ENCODE measurements at regions not wholly inside any gene's neighbourhood (a gene's known extent, or its start where the extent isn't known, plus 50 kb on each side); places are given as distances from the start of the nearest gene placed in this dataset.

DNA sequence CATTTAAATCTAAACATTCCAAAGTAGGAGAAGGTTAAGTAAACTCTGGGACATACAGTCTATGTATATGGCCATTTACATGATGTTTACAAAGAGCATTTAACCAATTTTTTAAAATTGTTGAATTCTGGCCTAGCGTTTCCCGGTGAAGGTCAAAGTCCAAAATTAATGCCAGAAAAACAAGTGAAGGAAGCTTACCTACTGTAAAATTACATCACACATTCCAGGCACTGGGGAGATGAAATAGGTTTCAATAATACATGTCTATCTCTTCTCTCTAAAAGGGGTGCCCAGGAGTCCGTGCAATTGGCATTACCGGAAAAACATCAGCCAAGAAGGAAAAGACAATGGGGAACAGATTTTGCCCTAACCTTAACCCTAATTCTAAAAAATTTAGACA is 358.8 kb downstream of the VPS13C start:
- Histone ChIP-seq H3K9me3 (ENCODE audit: low read length) (no peaks in the 10 kb centered on the region), H3K9ac (ENCODE audit: low read length) (no peak overlapping the region), H3K4me1 (ENCODE audit: insufficient read depth, low read length) (no peaks in the 10 kb centered on the region), H3K27me3 (ENCODE audit: control insufficient read depth in 1 of 2, insufficient read depth in 2 of 2, low read length in 2 of 2) (no peaks in the 10 kb centered on the region), H3K4me3 (ENCODE audit: low read depth in 1 of 2, low read length in 2 of 2) (no peak overlapping the region), H3K36me3 (ENCODE audit: insufficient read depth, low read length) (no peaks in the 10 kb centered on the region), H3K27ac (ENCODE audit: low read depth, low read length) (no peak overlapping the region)

DNA sequence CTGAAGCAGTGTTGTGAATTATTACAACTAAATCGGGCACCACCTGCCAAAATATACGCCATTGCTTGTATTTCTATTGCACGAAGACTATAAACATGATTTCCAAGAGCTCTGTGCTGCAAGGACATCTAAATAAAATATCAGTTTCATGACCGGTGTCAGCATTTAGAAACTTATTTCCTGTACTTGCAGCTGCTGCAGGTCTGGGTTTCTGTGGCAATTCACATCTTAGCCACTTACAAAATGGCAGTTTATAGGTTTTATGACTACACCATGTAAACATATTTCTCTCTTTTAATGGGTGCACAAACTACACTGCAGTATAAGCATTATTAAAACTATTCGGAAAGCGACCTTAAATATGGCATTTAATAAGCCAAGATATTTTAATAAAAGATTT is 359.4 kb downstream of the VPS13C start:
- no peaks in the 10 kb centered on the region for H3K27me3 ChIP-seq (ENCODE audit: control insufficient read depth in 1 of 2, insufficient read depth in 2 of 2, low read length in 2 of 2)

GRCh38 chr15:61697796-61698195 is 362.5 kb downstream of the VPS13C start:
- H3K9ac ChIP-seq (ENCODE audit: low read length): no peak overlapping the region
- no peaks in the 10 kb centered on the region for H3K9me3 ChIP-seq (ENCODE audit: low read length)
- H3K27ac ChIP-seq (ENCODE audit: low read depth, low read length): no peak overlapping the region
- no peaks in the 10 kb centered on the region for H3K36me3 ChIP-seq (ENCODE audit: insufficient read depth, low read length)
- no peaks in the 10 kb centered on the region for H3K27me3 ChIP-seq (ENCODE audit: control insufficient read depth in 1 of 2, insufficient read depth in 2 of 2, low read length in 2 of 2)
- no peak overlapping the region for H3K4me3 ChIP-seq (ENCODE audit: low read depth in 1 of 2, low read length in 2 of 2)
- no peaks in the 10 kb centered on the region for H3K4me1 ChIP-seq (ENCODE audit: insufficient read depth, low read length)

More for the DNA sequence above, 359.4 kb downstream of the VPS13C start:
- Histone ChIP-seq H3K27ac (ENCODE audit: low read depth, low read length) (no peak overlapping the region), H3K9ac (ENCODE audit: low read length) (no peak overlapping the region), H3K9me3 (ENCODE audit: low read length) (no peaks in the 10 kb centered on the region), H3K4me1 (ENCODE audit: insufficient read depth, low read length) (no peaks in the 10 kb centered on the region), H3K36me3 (ENCODE audit: insufficient read depth, low read length) (no peaks in the 10 kb centered on the region), H3K4me3 (ENCODE audit: low read depth in 1 of 2, low read length in 2 of 2) (no peak overlapping the region)

GRCh38 chr15:61689067-61689466 is 371.2 kb downstream of the VPS13C start:
- Histone ChIP-seq H3K27ac (ENCODE audit: low read depth, low read length) (no peak overlapping the region), H3K9ac (ENCODE audit: low read length) (no peak overlapping the region), H3K4me1 (ENCODE audit: insufficient read depth, low read length) (no peaks in the 10 kb centered on the region), H3K36me3 (ENCODE audit: insufficient read depth, low read length) (no peaks in the 10 kb centered on the region), H3K9me3 (ENCODE audit: low read length) (no peaks in the 10 kb centered on the region), H3K27me3 (ENCODE audit: control insufficient read depth in 1 of 2, insufficient read depth in 2 of 2, low read length in 2 of 2) (no peaks in the 10 kb centered on the region), H3K4me3 (ENCODE audit: low read depth in 1 of 2, low read length in 2 of 2) (no peak overlapping the region)

- Histone ChIP-seq H3K4me3 (ENCODE audit: low read depth in 1 of 2, low read length in 2 of 2) (no peak overlapping the region), H3K9me3 (ENCODE audit: low read length) (no peaks in the 10 kb centered on the region), H3K36me3 (ENCODE audit: insufficient read depth, low read length) (no peaks in the 10 kb centered on the region), H3K27me3 (ENCODE audit: control insufficient read depth in 1 of 2, insufficient read depth in 2 of 2, low read length in 2 of 2) (no peaks in the 10 kb centered on the region), H3K4me1 (ENCODE audit: insufficient read depth, low read length) (no peaks in the 10 kb centered on the region), H3K27ac (ENCODE audit: low read depth, low read length) (no peak overlapping the region), H3K9ac (ENCODE audit: low read length) (no peak overlapping the region)
These were observed 372.6 kb downstream of the VPS13C start for GRCh38 chr15:61687651-61688050.

GRCh38 chr15:61687124-61687523 is 373.1 kb downstream of the VPS13C start:
- no peaks in the 10 kb centered on the region for H3K9me3 ChIP-seq (ENCODE audit: low read length)
- H3K27ac ChIP-seq (ENCODE audit: low read depth, low read length): no peak overlapping the region
- no peaks in the 10 kb centered on the region for H3K36me3 ChIP-seq (ENCODE audit: insufficient read depth, low read length)
- H3K4me1 ChIP-seq (ENCODE audit: insufficient read depth, low read length): no peaks in the 10 kb centered on the region
- no peak overlapping the region for H3K4me3 ChIP-seq (ENCODE audit: low read depth in 1 of 2, low read length in 2 of 2)
- no peak overlapping the region for H3K9ac ChIP-seq (ENCODE audit: low read length)
- no peaks in the 10 kb centered on the region for H3K27me3 ChIP-seq (ENCODE audit: control insufficient read depth in 1 of 2, insufficient read depth in 2 of 2, low read length in 2 of 2)

GRCh38 chr15:61685971-61686370 is 374.3 kb downstream of the VPS13C start:
- Histone ChIP-seq H3K27ac (ENCODE audit: low read depth, low read length) (no peak overlapping the region), H3K4me3 (ENCODE audit: low read depth in 1 of 2, low read length in 2 of 2) (no peak overlapping the region), H3K9ac (ENCODE audit: low read length) (no peak overlapping the region), H3K4me1 (ENCODE audit: insufficient read depth, low read length) (no peaks in the 10 kb centered on the region), H3K27me3 (ENCODE audit: control insufficient read depth in 1 of 2, insufficient read depth in 2 of 2, low read length in 2 of 2) (no peaks in the 10 kb centered on the region), H3K9me3 (ENCODE audit: low read length) (no peaks in the 10 kb centered on the region), H3K36me3 (ENCODE audit: insufficient read depth, low read length) (no peaks in the 10 kb centered on the region)

GRCh38 chr15:61685534-61685933 is 374.7 kb downstream of the VPS13C start:
- Histone ChIP-seq H3K27ac (ENCODE audit: low read depth, low read length) (no peak overlapping the region), H3K9me3 (ENCODE audit: low read length) (no peaks in the 10 kb centered on the region), H3K9ac (ENCODE audit: low read length) (no peak overlapping the region), H3K4me1 (ENCODE audit: insufficient read depth, low read length) (no peaks in the 10 kb centered on the region), H3K36me3 (ENCODE audit: insufficient read depth, low read length) (no peaks in the 10 kb centered on the region), H3K27me3 (ENCODE audit: control insufficient read depth in 1 of 2, insufficient read depth in 2 of 2, low read length in 2 of 2) (no peaks in the 10 kb centered on the region), H3K4me3 (ENCODE audit: low read depth in 1 of 2, low read length in 2 of 2) (no peak overlapping the region)

DNA sequence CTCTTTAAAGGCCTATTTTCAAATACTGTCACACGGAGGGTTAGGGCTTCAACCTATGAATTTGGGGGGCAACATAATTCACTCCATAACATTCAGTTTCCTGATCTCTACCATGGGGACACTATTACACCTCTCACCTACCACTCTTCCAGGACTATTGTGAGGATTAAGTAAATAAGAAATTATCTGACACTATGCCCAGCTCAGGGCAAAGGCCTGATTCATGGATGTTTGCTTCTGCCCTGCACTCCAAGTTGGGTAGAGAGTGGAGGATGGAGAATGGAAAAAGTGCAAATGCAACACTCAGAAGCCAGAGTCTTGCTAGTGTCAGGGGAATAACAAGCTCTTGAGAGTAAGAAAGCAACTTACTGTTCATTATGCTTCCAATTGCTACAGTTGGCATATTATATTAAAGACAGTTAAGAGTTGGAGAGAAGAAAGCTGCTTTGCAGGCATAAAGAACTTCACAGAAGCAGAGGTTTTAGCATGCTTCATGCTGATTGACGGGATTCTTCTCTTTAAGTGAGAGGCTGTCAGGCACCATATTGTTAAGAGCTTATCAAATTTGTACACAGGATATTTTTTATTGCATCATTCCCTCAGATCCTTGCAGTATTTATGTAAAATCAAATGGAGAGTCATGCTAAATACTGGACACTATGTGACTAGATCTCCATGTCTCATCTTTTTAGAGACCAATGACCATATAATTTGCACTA is 375.3 kb downstream of the VPS13C start:
- H3K4me1 ChIP-seq (ENCODE audit: insufficient read depth, low read length): no peaks in the 10 kb centered on the region

DNA sequence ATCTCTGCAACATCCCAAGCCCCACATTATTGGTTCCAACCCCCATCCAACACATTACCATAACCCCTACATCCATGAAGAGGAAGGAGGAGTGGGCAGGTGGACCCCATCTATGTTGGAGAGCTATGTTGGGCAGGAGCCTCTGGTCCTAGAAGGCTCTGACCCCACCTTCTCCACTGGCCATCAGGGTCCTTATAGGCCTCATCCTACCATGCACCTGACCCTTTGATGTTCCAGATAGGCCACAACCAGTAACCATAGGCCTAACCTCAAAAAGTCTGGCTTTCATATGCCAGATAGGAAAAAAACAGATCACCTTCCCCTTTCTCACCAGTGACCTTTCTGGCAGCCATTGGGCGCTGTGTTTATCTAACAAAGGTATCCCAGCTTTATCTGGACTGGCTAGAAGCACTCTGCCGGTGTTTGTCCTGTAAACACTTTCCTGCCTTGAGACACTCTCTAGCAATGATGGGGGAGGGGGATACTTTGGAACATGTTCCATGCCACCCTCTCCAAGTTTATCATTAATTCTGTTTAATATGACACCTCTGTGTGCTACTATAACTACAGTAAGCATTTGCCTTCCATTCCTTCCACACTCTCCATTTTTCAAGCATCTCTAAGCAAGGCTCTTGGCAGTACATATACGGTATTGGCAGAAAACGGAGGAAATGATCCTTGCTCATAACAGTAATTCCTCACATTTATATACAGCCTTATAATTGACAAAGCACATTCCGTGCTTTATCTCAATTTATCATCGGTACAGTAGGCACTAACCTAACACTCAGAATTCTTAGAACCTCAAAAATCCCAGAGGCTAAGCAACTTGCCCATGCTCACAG is 377.1 kb downstream of the VPS13C start:
- H3K27ac ChIP-seq (ENCODE audit: low read depth, low read length): no peak overlapping the region
- H3K27me3 ChIP-seq (ENCODE audit: control insufficient read depth in 1 of 2, insufficient read depth in 2 of 2, low read length in 2 of 2): no peaks in the 10 kb centered on the region
- no peaks in the 10 kb centered on the region for H3K9me3 ChIP-seq (ENCODE audit: low read length)
- no peaks in the 10 kb centered on the region for H3K36me3 ChIP-seq (ENCODE audit: insufficient read depth, low read length)
- no peaks in the 10 kb centered on the region for H3K4me1 ChIP-seq (ENCODE audit: insufficient read depth, low read length)
- no peak overlapping the region for H3K4me3 ChIP-seq (ENCODE audit: low read depth in 1 of 2, low read length in 2 of 2)
- no peak overlapping the region for H3K9ac ChIP-seq (ENCODE audit: low read length)

More for the DNA sequence above, 375.3 kb downstream of the VPS13C start:
- H3K4me3 ChIP-seq (ENCODE audit: low read depth in 1 of 2, low read length in 2 of 2): no peak overlapping the region
- no peaks in the 10 kb centered on the region for H3K27me3 ChIP-seq (ENCODE audit: control insufficient read depth in 1 of 2, insufficient read depth in 2 of 2, low read length in 2 of 2)
- no peaks in the 10 kb centered on the region for H3K36me3 ChIP-seq (ENCODE audit: insufficient read depth, low read length)
- no peaks in the 10 kb centered on the region for H3K9me3 ChIP-seq (ENCODE audit: low read length)
- no peak overlapping the region for H3K27ac ChIP-seq (ENCODE audit: low read depth, low read length)
- no peak overlapping the region for H3K9ac ChIP-seq (ENCODE audit: low read length)

DNA sequence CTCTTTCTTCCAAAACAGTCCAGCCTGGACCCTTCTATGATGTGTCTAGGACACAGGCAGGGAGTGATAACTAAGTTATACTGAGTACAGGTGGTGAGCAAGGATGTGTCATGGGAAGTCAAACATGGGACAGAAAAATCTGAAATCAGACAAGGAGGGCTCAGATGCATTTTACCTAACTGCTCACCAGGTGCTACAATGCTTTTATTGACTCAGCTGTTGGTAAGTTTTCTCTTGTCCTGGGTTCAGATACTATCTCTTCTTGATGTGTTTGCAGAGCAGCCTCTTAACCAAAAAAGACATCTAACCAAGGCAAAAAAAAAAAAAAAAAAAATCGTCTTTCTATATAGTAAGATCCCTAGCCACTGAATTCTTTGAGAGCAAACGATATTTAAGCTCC is 378.6 kb downstream of the VPS13C start:
- no peak overlapping the region for H3K4me3 ChIP-seq (ENCODE audit: low read depth in 1 of 2, low read length in 2 of 2)
- H3K27ac ChIP-seq (ENCODE audit: low read depth, low read length): no peak overlapping the region
- no peak overlapping the region for H3K9ac ChIP-seq (ENCODE audit: low read length)
- H3K9me3 ChIP-seq (ENCODE audit: low read length): no peaks in the 10 kb centered on the region
- H3K27me3 ChIP-seq (ENCODE audit: control insufficient read depth in 1 of 2, insufficient read depth in 2 of 2, low read length in 2 of 2): no peaks in the 10 kb centered on the region
- no peaks in the 10 kb centered on the region for H3K36me3 ChIP-seq (ENCODE audit: insufficient read depth, low read length)
- no peaks in the 10 kb centered on the region for H3K4me1 ChIP-seq (ENCODE audit: insufficient read depth, low read length)

All from muscle layer of colon (tissue), 2 donors.